ENCODE measurements at regions not wholly inside any gene's neighbourhood (a gene's known extent, or its start where the extent isn't known, plus 50 kb on each side); places are given as distances from the start of the nearest gene placed in this dataset.

GRCh38 chr3:103968751-103969150 is 1398.0 kb upstream of the ALCAM start:
- Histone ChIP-seq H3K27me3 (ENCODE audit: insufficient read depth, low read length) (no peaks in the 10 kb centered on the region), H3K4me1 (ENCODE audit: insufficient read depth, low read length) (no peaks in the 10 kb centered on the region), H2BK120ac (ENCODE audit: low read depth, low read length, poor library complexity, severe bottlenecking) (no peak overlapping the region), H4K5ac (ENCODE audit: insufficient read length, low read depth, low read length) (no peak overlapping the region), H4K20me1 (ENCODE audit: control insufficient read depth, insufficient read depth, insufficient read length) (no peaks in the 10 kb centered on the region), H3K4ac (ENCODE audit: low read depth, low read length) (no peak overlapping the region), H4K91ac (ENCODE audit: insufficient read length, low read depth, low read length) (no peak overlapping the region), H3K27ac (ENCODE audit: insufficient read length, low read depth, low read length) (no peak overlapping the region), H2BK15ac (ENCODE audit: low read depth, low read length) (no peak overlapping the region), H3K79me1 (ENCODE audit: insufficient read depth, low read depth, low read length, poor library complexity, severe bottlenecking) (no peaks in the 10 kb centered on the region), H3K23ac (ENCODE audit: insufficient read length, low read depth, low read length) (no peak overlapping the region), H3K79me2 (ENCODE audit: insufficient read depth, low read length) (no peaks in the 10 kb centered on the region), H2BK20ac (ENCODE audit: low read depth, low read length, poor library complexity, severe bottlenecking) (no peak overlapping the region), H3K23me2 (ENCODE audit: insufficient read length, low read depth, low read length, poor library complexity, severe bottlenecking) (no peaks in the 10 kb centered on the region), H3K4me2 (ENCODE audit: insufficient read depth, insufficient read length, low read length) (no peak overlapping the region), H3K18ac (ENCODE audit: insufficient read length, low read depth, low read length) (no peak overlapping the region), H3K9ac (ENCODE audit: extremely low read depth, insufficient read length, low read length) (no peak overlapping the region), H2AK5ac (ENCODE audit: insufficient read length, low read length) (no peak overlapping the region), H3T11ph (ENCODE audit: low read length) (no peak overlapping the region), H2BK5ac (ENCODE audit: insufficient read length, low read length) (no peak overlapping the region), H3K9me3 (ENCODE audit: control insufficient read depth, low read depth, low read length) (no peaks in the 10 kb centered on the region), H2BK12ac (ENCODE audit: insufficient read length, low read depth, low read length) (no peak overlapping the region), H3K56ac (ENCODE audit: insufficient read length, low read depth, low read length) (no peak overlapping the region), H3K14ac (ENCODE audit: insufficient read depth, low read length) (no peak overlapping the region), H2AFZ (ENCODE audit: low read length) (no peak overlapping the region), H4K8ac (replicated peaks; ENCODE audit: insufficient read length, low read depth, low read length) (no peak overlapping the region)
- Mint-ChIP-seq H3K4me1 (peaks cover 4 to 5% of the 10 kb centered on the region in 2 experiments; a peak in 3 of 4 replicates), H3K4me3 (no peak overlapping the region), H3K9me3 (peaks cover 4 to 11% of the 10 kb centered on the region in 2 experiments; a peak in 3 of 5 replicates), H3K27ac (0 out of 7 replicates have a peak overlapping the region, but pooled peaks of 1 of the 3 experiments have one; percentile 27), H3K36me3 (ENCODE audit: insufficient read depth in 1 of 3, low read depth in 3 of 3) (peaks cover 0 to 3% (median 0%) of the 10 kb centered on the region in 3 experiments; a peak in 2 of 7 replicates), H3K27me3 (ENCODE audit: low read depth) (no peaks in the 10 kb centered on the region)
- WGBS (ENCODE audit: extremely low coverage, insufficient read length, low lambda C conversion rate) = no CpG with 5 or more reads among the region's 1 CpG
- no peak for TF ChIP-seq CTCF (conservative IDR thresholded peaks at IDR 0.05)
- no peak for DNase-seq
